ENCODE measurements at regions not wholly inside any gene's neighbourhood (a gene's known extent, or its start where the extent isn't known, plus 50 kb on each side); places are given as distances from the start of the nearest gene placed in this dataset.

- in situ Hi-C loops (cut with HindIII; ENCODE audit: extremely low pct_ligation_motif_present, low pct_unique_long_range_greater_than_20kb), result no loop called here
- H3K36me3 ChIP-seq (replicated peaks in 1 of 2; ENCODE audit: control insufficient read depth in 1 of 2, insufficient read depth in 2 of 2, low read length in 2 of 2), result no peaks in the 10 kb centered on the region
- DNase-seq (ENCODE audit: low spot score), result no peak
- 0% methylated on average over 3 of the region's 3 CpGs for WGBS (ENCODE audit: low lambda C conversion rate)
- no peaks in the 10 kb centered on the region for H3K27me3 ChIP-seq (ENCODE audit: control insufficient read depth in 1 of 2, insufficient read depth in 2 of 2, low read length in 2 of 2)
- intact Hi-C loops (cut with micrococcal nuclease; ENCODE audit: unreplicated experiment), result no loop called here
- H3K4me3 ChIP-seq (replicated peaks in 1 of 3; ENCODE audit: insufficient read depth in 1 of 3, low read depth in 2 of 3, low read length in 3 of 3), result no peak overlapping the region
- CTCF ChIA-PET (ENCODE audit: low intra/inter-chr PET ratio, low total read pairs), result no interaction called here
- no peaks in the 10 kb centered on the region for H3K4me1 ChIP-seq (ENCODE audit: insufficient read depth, low read length)
- H2AFZ ChIP-seq (ENCODE audit: low read length), result no peak overlapping the region
- no peak overlapping the region for H3K27ac ChIP-seq (ENCODE audit: extremely low read length, insufficient read depth, low read length)
- FAIRE-seq, result no peak
- POLR2A ChIA-PET, result no interaction called here
- ATAC-seq, result no peak
- peaks cover 68% of the 10 kb centered on the region for H3K9me3 ChIP-seq (ENCODE audit: low read length)
- no TSS peak for BruUV-seq (replicated peaks)
- no peaks in the 10 kb centered on the region for H4K20me1 ChIP-seq (ENCODE audit: insufficient read depth, low read length)
- no peak overlapping the region for H3K4me2 ChIP-seq (ENCODE audit: low read depth, low read length)
- no peaks in the 10 kb centered on the region for H3K79me2 ChIP-seq (ENCODE audit: insufficient read depth, low read length)
- H3K9ac ChIP-seq (ENCODE audit: insufficient read depth, low read depth, low read length), result no peak overlapping the region
- TF ChIP-seq MAZ (IDR thresholded peaks at IDR 0.05; ENCODE audit: borderline replicate concordance, low read depth, low read length) (no peak), MAZ (CRISPR knock-in tag; IDR thresholded peaks at IDR 0.05; ENCODE audit: low read depth) (no peak), LRRFIP1 (CRISPR knock-in tag; conservative IDR thresholded peaks at IDR 0.05) (no peak), RXRB (CRISPR knock-in tag; IDR thresholded peaks at IDR 0.05; ENCODE audit: borderline replicate concordance) (no peak), PHF20 (CRISPR knock-in tag; IDR thresholded peaks at IDR 0.05) (no peak), KDM3A (CRISPR knock-in tag; IDR thresholded peaks at IDR 0.05; ENCODE audit: low read depth) (no peak), GLMP (CRISPR knock-in tag; IDR thresholded peaks at IDR 0.05; ENCODE audit: borderline replicate concordance) (no peak), RERE (CRISPR knock-in tag; IDR thresholded peaks at IDR 0.05; ENCODE audit: low read depth) (no peak), ZNF768 (CRISPR knock-in tag; IDR thresholded peaks at IDR 0.05) (no peak), ISX (CRISPR knock-in tag; conservative IDR thresholded peaks at IDR 0.05) (no peak)
Measured at GRCh38 chr15:95591886-95592285, 738.6 kb upstream of the NR2F2 start.
